ENCODE measurements at regions not wholly inside any gene's neighbourhood (a gene's known extent, or its start where the extent isn't known, plus 50 kb on each side); places are given as distances from the start of the nearest gene placed in this dataset.
"Not testable (repeated sequence)": the region's sequence is repeated elsewhere in the genome, so short reads cannot be mapped to it uniquely, and the experiment has no call there.

- not testable (repeated sequence) for TF ChIP-seq EZH2 (IDR thresholded peaks at IDR 0.05; ENCODE audit: insufficient read depth, poor library complexity, severe bottlenecking); EZH2phosphoT487 (IDR thresholded peaks at IDR 0.05; ENCODE audit: insufficient read depth, low read depth)
Observed at GRCh38 chr2:56606086-56606485, 422.3 kb downstream of the CCDC85A start.

All from GM23248 (cell line).